ENCODE measurements at regions not wholly inside any gene's neighbourhood (a gene's known extent, or its start where the extent isn't known, plus 50 kb on each side); places are given as distances from the start of the nearest gene placed in this dataset.

GRCh38 chr12:4001841-4002240 is 128.6 kb upstream of the PARP11 start:
- TF ChIP-seq POLR2A (IDR thresholded peaks at IDR 0.05; ENCODE audit: low read length): no peak
- TF ChIP-seq GATA1 (IDR thresholded peaks at IDR 0.05; ENCODE audit: low read depth, low read length): no peak

All from erythroblast (primary cell).